Mesothelial cell of epicardium (in vitro differentiated cells): ENCODE measurements at regions not wholly inside any gene's neighbourhood (a gene's known extent, or its start where the extent isn't known, plus 50 kb on each side); places are given as distances from the start of the nearest gene placed in this dataset.

ENCODE experiments used
- DNase-seq, 2 experiments: peaks; one replicate each; pipeline ENCODE4 v3.0.0; 2021; ENCODE audit warnings: low spot score in 2 of 2; ENCODE audit not compliant: unreplicated experiment in 2 of 2
- H3K27ac Mint-ChIP-seq: 2 replicates; pipeline ENCODE4 v1.8.0; 2021; ENCODE audit warnings: mixed read lengths
- H3K27me3 Mint-ChIP-seq: 2 replicates; pipeline ENCODE4 v1.8.0; 2021; ENCODE audit warnings: low read depth, mixed read lengths
- H3K36me3 Mint-ChIP-seq: 2 replicates; pipeline ENCODE4 v1.8.0; 2021; ENCODE audit warnings: mixed read lengths
- H3K4me1 Mint-ChIP-seq: 2 replicates; pipeline ENCODE4 v1.8.0; 2021; ENCODE audit warnings: mixed read lengths
- H3K4me3 Mint-ChIP-seq: 2 replicates; pipeline ENCODE4 v1.8.0; 2021; ENCODE audit warnings: mild to moderate bottlenecking, moderate library complexity, mixed read lengths
- H3K9me3 Mint-ChIP-seq: 2 replicates; pipeline ENCODE4 v1.8.0; 2021; ENCODE audit warnings: mixed read lengths
- CTCF ChIP-seq: fragments of 200-600 bp; sonication (generic); IDR thresholded peaks from one replicate; pipeline ENCODE4 v1.5.0; 2021; ENCODE audit warnings: antibody characterized with exemption; ENCODE audit not compliant: unreplicated experiment

- no peak for TF ChIP-seq CTCF
- no peaks in the 10 kb centered on the region for H3K27me3 Mint-ChIP-seq
- H3K27ac Mint-ChIP-seq, result no peak overlapping the region
- H3K9me3 Mint-ChIP-seq, result no peaks in the 10 kb centered on the region
- DNase-seq, result no peak
- H3K36me3 Mint-ChIP-seq, result no peaks in the 10 kb centered on the region
- no peak overlapping the region for H3K4me3 Mint-ChIP-seq
- peaks cover 18% of the 10 kb centered on the region for H3K4me1 Mint-ChIP-seq
Measured at GRCh38 chr7:17651341-17651740, 289.0 kb downstream of the SNX13 start.

GRCh38 chr7:17651863-17652385, 288.4 kb downstream of the SNX13 start:
- Mint-ChIP-seq H3K27ac (no peak overlapping the region), H3K4me1 (peaks cover 12% of the 10 kb centered on the region), H3K36me3 (peaks cover under 1% of the 10 kb centered on the region), H3K27me3 (no peaks in the 10 kb centered on the region), H3K4me3 (no peak overlapping the region), H3K9me3 (peaks cover 2% of the 10 kb centered on the region)
- no peak for DNase-seq
- TF ChIP-seq CTCF, result no peak

GRCh38 chr7:17654940-17655339, 285.4 kb downstream of the SNX13 start:
- H3K4me3 Mint-ChIP-seq, result no peak overlapping the region
- no peaks in the 10 kb centered on the region for H3K27me3 Mint-ChIP-seq
- H3K27ac Mint-ChIP-seq, result no peak overlapping the region
- no peak for DNase-seq
- TF ChIP-seq CTCF, result no peak
- peaks cover 17% of the 10 kb centered on the region for H3K9me3 Mint-ChIP-seq
- H3K36me3 Mint-ChIP-seq, result peaks cover 6% of the 10 kb centered on the region
- peaks cover 11% of the 10 kb centered on the region for H3K4me1 Mint-ChIP-seq

- Mint-ChIP-seq H3K36me3 (peaks cover 6% of the 10 kb centered on the region), H3K4me3 (no peak overlapping the region), H3K27ac (no peak overlapping the region), H3K4me1 (peaks cover 26% of the 10 kb centered on the region), H3K9me3 (peaks cover 25% of the 10 kb centered on the region), H3K27me3 (no peaks in the 10 kb centered on the region)
- no peak for DNase-seq
- no peak for TF ChIP-seq CTCF
Measured at GRCh38 chr7:17659126-17659525, 281.2 kb downstream of the SNX13 start.

GRCh38 chr7:17660116-17660515, 280.2 kb downstream of the SNX13 start:
- H3K27me3 Mint-ChIP-seq, result no peaks in the 10 kb centered on the region
- DNase-seq, result no peak
- H3K27ac Mint-ChIP-seq, result no peak overlapping the region
- no peak for TF ChIP-seq CTCF
- peaks cover 27% of the 10 kb centered on the region for H3K4me1 Mint-ChIP-seq
- peaks cover 25% of the 10 kb centered on the region for H3K9me3 Mint-ChIP-seq
- no peak overlapping the region for H3K4me3 Mint-ChIP-seq
- peaks cover 6% of the 10 kb centered on the region for H3K36me3 Mint-ChIP-seq
